Activated CD4-positive, alpha-beta T cell treated with anti-CD3 and anti-CD28 coated beads, Interleukin-2, amount 10 ng/mL, durations not matched to agents 7 days and 5 days (primary cell): ENCODE measurements at regions not wholly inside any gene's neighbourhood (a gene's known extent, or its start where the extent isn't known, plus 50 kb on each side); places are given as distances from the start of the nearest gene placed in this dataset.
"Not testable (repeated sequence)": the region's sequence is repeated elsewhere in the genome, so short reads cannot be mapped to it uniquely, and the experiment has no call there.

Source experiments
- CTCF ChIA-PET: fragments of 350-600 bp; sonication (Branson Sonifier 250); formaldehyde crosslinking; loops from one replicate; lab custom pipeline; 2021; ENCODE audit warnings: antibody characterized with exemption; lab: Charles Lee
- POLR2A ChIA-PET: fragments of 350-600 bp; sonication (Branson Sonifier 250); formaldehyde crosslinking; loops from one replicate; lab custom pipeline; 2021; ENCODE audit warnings: antibody characterized with exemption; lab: Charles Lee
- DNase-seq: peaks from one replicate; pipeline ENCODE4 v3.0.0-alpha.2; 2020
- H3K27ac Mint-ChIP-seq: one replicate; pipeline ENCODE4 v1.8.0; 2021; ENCODE audit warnings: mild to moderate bottlenecking, moderate library complexity, mixed read lengths
- H3K27me3 Mint-ChIP-seq: one replicate; pipeline ENCODE4 v1.8.0; 2021; ENCODE audit warnings: mixed read lengths
- H3K36me3 Mint-ChIP-seq: one replicate; pipeline ENCODE4 v1.8.0; 2021; ENCODE audit warnings: low read depth, mixed read lengths
- H3K4me1 Mint-ChIP-seq: one replicate; pipeline ENCODE4 v1.8.0; 2021; ENCODE audit warnings: mixed read lengths
- H3K4me3 Mint-ChIP-seq: one replicate; pipeline ENCODE4 v1.8.0; 2021; ENCODE audit warnings: mild to moderate bottlenecking, moderate library complexity, mixed read lengths
- H3K9me3 Mint-ChIP-seq: one replicate; pipeline ENCODE4 v1.8.0; 2021; ENCODE audit warnings: mixed read lengths

GRCh38 chrX:52261125-52261462 lies 76.4 kb downstream of the MAGED4 start:
- peak overlapping the region; percentile 80 for H3K4me3 Mint-ChIP-seq
- peaks cover 10% of the 10 kb centered on the region for H3K27me3 Mint-ChIP-seq
- no peaks in the 10 kb centered on the region for H3K36me3 Mint-ChIP-seq
- no peak for DNase-seq
- ChIA-PET POLR2A (no interaction called here), CTCF (interaction anchor here (1.0 to 1.4 kb wide), 5 partner anchors 11 to 458 kb away, joined by 3 to 5 read pairs (median 4); no protein-coding TSS in a partner anchor)
- H3K9me3 Mint-ChIP-seq, result no peaks in the 10 kb centered on the region
- H3K27ac Mint-ChIP-seq, result peak overlapping the region; percentile 99
- H3K4me1 Mint-ChIP-seq, result peaks cover 19% of the 10 kb centered on the region

DNA sequence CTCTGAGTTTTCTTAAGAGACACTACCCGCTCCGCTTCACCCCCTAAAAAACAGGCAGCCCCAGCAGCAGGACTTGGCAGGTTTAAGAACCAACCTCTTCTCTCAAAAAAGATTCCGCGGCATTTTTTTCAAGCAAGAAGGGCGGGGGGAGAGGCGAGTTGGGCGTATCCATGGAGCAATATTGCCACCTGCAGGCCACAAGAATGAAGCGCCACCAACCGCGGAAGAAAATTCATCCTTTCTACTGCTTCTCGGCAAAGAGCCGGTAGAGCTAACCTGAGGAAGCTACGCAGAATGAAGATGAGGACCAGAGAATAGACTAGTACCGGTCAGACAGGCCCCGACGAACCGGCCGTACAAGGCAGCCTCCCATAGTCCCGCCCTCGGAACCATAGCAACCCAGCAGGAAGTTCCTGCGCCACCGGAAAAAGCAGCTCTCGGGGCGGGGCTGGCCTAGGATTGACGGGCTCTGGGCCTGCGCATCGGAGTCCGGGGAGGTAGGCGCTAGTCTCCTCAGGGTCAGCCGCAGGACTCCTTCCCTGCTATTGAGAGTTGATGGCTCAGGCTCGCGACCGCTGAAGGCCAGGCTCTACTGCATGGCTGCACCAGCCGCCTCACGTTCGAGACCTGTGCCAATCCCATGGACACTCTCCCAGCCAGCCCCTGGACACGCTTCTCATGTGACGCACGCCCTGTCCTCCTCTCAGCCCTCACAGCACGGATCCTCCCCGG lies 76.9 kb downstream of the MAGED4 start:
- no peaks in the 10 kb centered on the region for H3K9me3 Mint-ChIP-seq
- POLR2A ChIA-PET, result no interaction called here
- H3K4me3 Mint-ChIP-seq, result peak overlapping the region; percentile 80
- CTCF ChIA-PET, result interaction anchor here (0.7 to 1.4 kb wide), 8 partner anchors 10 to 624 kb away, joined by 3 to 5 read pairs (median 4); no protein-coding TSS in a partner anchor
- H3K36me3 Mint-ChIP-seq, result no peaks in the 10 kb centered on the region
- H3K27ac Mint-ChIP-seq, result peak overlapping the region; percentile 99
- peaks cover 8% of the 10 kb centered on the region for H3K27me3 Mint-ChIP-seq
- DNase-seq, result peak; percentile 88
- H3K4me1 Mint-ChIP-seq, result peaks cover 19% of the 10 kb centered on the region

GRCh38 chrX:52262195-52262546 lies 77.5 kb downstream of the MAGED4 start:
- Mint-ChIP-seq H3K9me3 (no peaks in the 10 kb centered on the region), H3K36me3 (no peaks in the 10 kb centered on the region), H3K4me3 (peak overlapping the region; percentile 80), H3K27ac (peak overlapping the region; percentile 99), H3K27me3 (peaks cover 4% of the 10 kb centered on the region), H3K4me1 (peaks cover 19% of the 10 kb centered on the region)
- DNase-seq, result no peak
- CTCF ChIA-PET, result interaction anchor here (0.7 to 1.4 kb wide), 8 partner anchors 9 to 625 kb away, joined by 3 to 5 read pairs (median 4); no protein-coding TSS in a partner anchor
- POLR2A ChIA-PET, result no interaction called here

- CTCF ChIA-PET, result no interaction called here
These were observed 78.7 kb downstream of the MAGED4 start for GRCh38 chrX:52263417-52263816.

DNA sequence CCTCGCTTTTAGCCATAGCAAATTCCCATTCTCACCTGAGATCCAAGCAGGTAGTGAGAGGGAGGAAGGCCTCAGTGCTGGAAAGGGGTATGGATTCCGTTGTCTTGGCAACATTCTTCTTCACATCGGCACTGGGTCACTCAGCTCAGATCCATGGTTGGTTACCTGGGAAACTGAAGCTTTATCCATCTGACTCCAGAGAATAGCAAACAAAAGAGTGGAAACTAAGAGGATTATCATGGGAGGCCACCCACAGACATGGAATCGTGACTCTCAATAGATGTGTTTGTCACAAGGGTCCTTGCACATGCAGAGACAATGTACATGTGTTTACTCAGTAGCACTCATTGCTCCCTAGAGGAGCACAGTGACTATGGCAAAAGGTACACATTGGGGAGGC lies 81.0 kb downstream of the MAGED4 start:
- H3K9me3 Mint-ChIP-seq, result no peaks in the 10 kb centered on the region
- H3K4me1 Mint-ChIP-seq, result peaks cover 15% of the 10 kb centered on the region
- DNase-seq, result no peak
- CTCF ChIA-PET, result no interaction called here
- H3K27ac Mint-ChIP-seq, result no peak overlapping the region
- H3K36me3 Mint-ChIP-seq, result no peaks in the 10 kb centered on the region
- POLR2A ChIA-PET, result no interaction called here
- no peak overlapping the region for H3K4me3 Mint-ChIP-seq
- no peaks in the 10 kb centered on the region for H3K27me3 Mint-ChIP-seq

More at GRCh38 chrX:52263417-52263816, 78.7 kb downstream of the MAGED4 start:
- no peak for DNase-seq
- H3K27me3 Mint-ChIP-seq, result no peaks in the 10 kb centered on the region
- no peak overlapping the region for H3K27ac Mint-ChIP-seq
- H3K36me3 Mint-ChIP-seq, result no peaks in the 10 kb centered on the region
- H3K4me3 Mint-ChIP-seq, result no peak overlapping the region
- POLR2A ChIA-PET, result no interaction called here
- no peaks in the 10 kb centered on the region for H3K9me3 Mint-ChIP-seq
- peaks cover 19% of the 10 kb centered on the region for H3K4me1 Mint-ChIP-seq

- H3K4me1 Mint-ChIP-seq, POLR2A ChIA-PET, DNase-seq, H3K4me3 Mint-ChIP-seq, CTCF ChIA-PET, H3K9me3 Mint-ChIP-seq, H3K36me3 Mint-ChIP-seq, H3K27me3 Mint-ChIP-seq, H3K27ac Mint-ChIP-seq: not testable (repeated sequence)
These were observed 83.8 kb downstream of the MAGED4 start for GRCh38 chrX:52268502-52268901.

DNA sequence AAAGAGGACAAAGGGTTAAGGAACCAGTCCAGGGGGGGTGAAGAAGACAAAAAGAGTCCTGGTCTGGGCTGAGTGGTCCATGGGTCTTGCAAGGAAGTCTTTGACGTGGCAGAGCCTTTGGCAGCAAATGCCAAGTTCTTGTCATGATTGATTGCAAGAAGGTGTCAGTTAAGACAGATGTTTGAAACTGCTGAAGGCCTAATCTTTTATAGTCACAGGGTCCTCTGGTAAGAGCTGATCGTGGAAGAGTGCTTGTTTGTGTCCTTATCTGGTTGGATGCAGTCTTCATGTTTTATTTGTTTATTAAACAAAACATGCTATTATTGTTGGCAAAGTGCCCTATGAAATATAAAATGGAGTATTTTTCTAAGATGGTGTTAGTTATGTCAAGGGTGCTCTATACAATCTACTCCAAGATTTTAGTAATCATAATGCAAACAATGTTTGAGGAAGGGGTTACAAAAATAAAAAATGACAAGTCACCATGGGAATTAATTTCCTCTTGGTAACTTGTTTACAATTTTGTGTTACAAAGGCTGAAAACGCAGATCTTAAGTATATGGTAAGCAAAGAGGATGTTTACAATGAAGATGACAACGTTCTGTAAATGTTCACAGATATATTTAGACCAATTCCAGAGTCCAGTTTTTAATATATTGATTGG lies 85.9 kb downstream of the MAGED4 start:
- ChIA-PET CTCF (interaction anchor here (1.7 kb wide), 1 partner anchor 9 kb away, joined by 5 read pairs; no protein-coding TSS in a partner anchor), POLR2A (no interaction called here)
- peaks cover 11% of the 10 kb centered on the region for H3K27me3 Mint-ChIP-seq
- no peaks in the 10 kb centered on the region for H3K9me3 Mint-ChIP-seq
- no peaks in the 10 kb centered on the region for H3K36me3 Mint-ChIP-seq
- no peak overlapping the region for H3K4me3 Mint-ChIP-seq
- no peaks in the 10 kb centered on the region for H3K4me1 Mint-ChIP-seq
- no peak for DNase-seq
- H3K27ac Mint-ChIP-seq, result no peak overlapping the region

GRCh38 chrX:52271206-52271605 lies 86.5 kb downstream of the MAGED4 start:
- DNase-seq, result no peak
- ChIA-PET CTCF (interaction anchor here (1.7 kb wide), 1 partner anchor 10 kb away, joined by 5 read pairs; no protein-coding TSS in a partner anchor), POLR2A (no interaction called here)
- Mint-ChIP-seq H3K27ac (no peak overlapping the region), H3K4me3 (no peak overlapping the region), H3K36me3 (no peaks in the 10 kb centered on the region), H3K27me3 (peaks cover 11% of the 10 kb centered on the region), H3K4me1 (no peaks in the 10 kb centered on the region), H3K9me3 (no peaks in the 10 kb centered on the region)

GRCh38 chrX:52277666-52278065 lies 91.2 kb upstream of the XAGE2 start:
- DNase-seq, result no peak
- no peaks in the 10 kb centered on the region for H3K9me3 Mint-ChIP-seq
- CTCF ChIA-PET, result no interaction called here

DNA sequence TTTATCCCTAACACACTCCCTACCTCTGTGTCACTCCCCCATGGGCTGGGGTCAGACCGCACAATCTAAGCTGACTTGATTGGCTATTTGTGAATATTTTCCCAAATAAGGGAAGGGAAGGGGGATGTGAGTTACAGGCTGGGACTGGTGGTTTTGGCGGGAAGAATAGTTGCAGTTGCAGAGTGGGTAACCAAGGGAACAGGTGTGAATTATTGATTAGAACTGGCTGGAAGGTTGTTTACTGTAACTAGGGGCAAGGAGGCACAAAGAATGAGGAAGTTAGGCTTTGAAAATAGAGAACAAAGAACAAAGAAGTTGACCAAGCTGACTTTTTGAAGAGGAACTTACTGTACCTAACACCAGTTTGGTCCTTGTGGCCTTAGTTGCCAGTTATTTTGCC lies 88.0 kb upstream of the XAGE2 start:
- H3K4me1 Mint-ChIP-seq, result no peaks in the 10 kb centered on the region
- no peaks in the 10 kb centered on the region for H3K9me3 Mint-ChIP-seq
- H3K27me3 Mint-ChIP-seq, result peaks cover 2% of the 10 kb centered on the region
- DNase-seq, result no peak
- CTCF ChIA-PET, result no interaction called here
- POLR2A ChIA-PET, result no interaction called here
- H3K4me3 Mint-ChIP-seq, result no peak overlapping the region
- no peak overlapping the region for H3K27ac Mint-ChIP-seq
- H3K36me3 Mint-ChIP-seq, result no peaks in the 10 kb centered on the region

More at GRCh38 chrX:52277666-52278065, 91.2 kb upstream of the XAGE2 start:
- Mint-ChIP-seq H3K27me3 (peaks cover 13% of the 10 kb centered on the region), H3K36me3 (no peaks in the 10 kb centered on the region), H3K4me3 (no peak overlapping the region), H3K27ac (no peak overlapping the region), H3K4me1 (no peaks in the 10 kb centered on the region)
- POLR2A ChIA-PET, result interaction anchor here (0.7 kb wide), 1 partner anchor 86 kb away, joined by 3 read pairs; no protein-coding TSS in a partner anchor

DNA sequence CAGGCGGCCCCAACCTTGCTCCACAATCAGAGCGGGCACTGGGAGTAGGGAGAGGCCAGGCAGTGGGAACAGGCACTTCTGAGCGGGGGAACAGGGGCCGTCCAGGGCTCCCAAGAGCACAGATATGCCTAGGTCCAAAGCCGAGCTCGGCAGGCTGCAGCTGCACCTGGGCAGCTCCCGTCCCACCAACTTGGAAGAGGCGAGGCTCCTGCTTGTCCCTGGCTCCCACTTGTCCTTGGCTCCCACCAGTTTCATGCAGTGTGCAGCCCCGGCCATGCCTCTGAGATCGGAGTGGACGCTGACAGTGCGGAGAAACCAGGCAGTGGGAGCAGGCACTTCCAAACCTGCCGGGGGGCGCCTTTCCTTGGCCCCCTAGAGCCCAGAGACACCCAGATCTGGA lies 84.0 kb upstream of the XAGE2 start:
- Mint-ChIP-seq H3K36me3 (no peaks in the 10 kb centered on the region), H3K27me3 (peaks cover 2% of the 10 kb centered on the region), H3K4me1 (no peaks in the 10 kb centered on the region), H3K4me3 (no peak overlapping the region), H3K9me3 (peaks cover 2% of the 10 kb centered on the region), H3K27ac (no peak overlapping the region)
- ChIA-PET CTCF (no interaction called here), POLR2A (no interaction called here)
- DNase-seq, result no peak

- H3K9me3 Mint-ChIP-seq, POLR2A ChIA-PET, H3K27me3 Mint-ChIP-seq, H3K4me1 Mint-ChIP-seq, H3K27ac Mint-ChIP-seq, H3K36me3 Mint-ChIP-seq, DNase-seq, CTCF ChIA-PET, H3K4me3 Mint-ChIP-seq: not testable (repeated sequence)
These were observed 69.9 kb upstream of the XAGE2 start for GRCh38 chrX:52298968-52299367.

GRCh38 chrX:52308532-52308931 lies 60.3 kb upstream of the XAGE2 start:
- H3K9me3 Mint-ChIP-seq, DNase-seq, POLR2A ChIA-PET, CTCF ChIA-PET, H3K36me3 Mint-ChIP-seq, H3K27me3 Mint-ChIP-seq, H3K27ac Mint-ChIP-seq, H3K4me3 Mint-ChIP-seq, H3K4me1 Mint-ChIP-seq: not testable (repeated sequence)
